Loucy (cell line): ENCODE measurements at regions not wholly inside any gene's neighbourhood (a gene's known extent, or its start where the extent isn't known, plus 50 kb on each side); places are given as distances from the start of the nearest gene placed in this dataset.

Experiments
- H2AFZ ChIP-seq: fragments of 200-600 bp; sonication (generic); 2 replicates; pipeline ENCODE4 v1.6.0; 2016; ENCODE audit warnings: antibody characterized with exemption, mild to moderate bottlenecking, low read length, moderate library complexity
- H3F3A ChIP-seq: fragments of 200-600 bp; 2 replicates; pipeline ENCODE4 v1.6.0; 2016; ENCODE audit warnings: antibody characterized with exemption, low read depth, mild to moderate bottlenecking
- H3K27me3 ChIP-seq: fragments of 200-600 bp; sonication (generic); 2 replicates; pipeline ENCODE4 v1.6.1; 2014; ENCODE audit warnings: low read length, mild to moderate bottlenecking; ENCODE audit not compliant: insufficient read depth, poor library complexity, severe bottlenecking
- H3K36me3 ChIP-seq: fragments of 200-600 bp; sonication (generic); 2 replicates; pipeline ENCODE4 v1.6.1; 2016; ENCODE audit warnings: low read length; ENCODE audit not compliant: insufficient read depth
- H3K4me1 ChIP-seq: fragments of 200-600 bp; sonication (generic); 2 replicates; pipeline ENCODE4 v1.5.1; 2014; ENCODE audit warnings: low read length, mild to moderate bottlenecking; ENCODE audit not compliant: insufficient read depth, poor library complexity, severe bottlenecking
- H3K4me2 ChIP-seq: fragments of 200-600 bp; sonication (generic); 2 replicates; pipeline ENCODE4 v1.6.0; 2014; ENCODE audit warnings: antibody characterized with exemption, low read length, low read depth, mild to moderate bottlenecking; ENCODE audit not compliant: poor library complexity, severe bottlenecking
- H3K4me3 ChIP-seq: fragments of 200-600 bp; sonication (generic); 2 replicates; pipeline ENCODE4 v1.5.1; 2014; ENCODE audit warnings: low read length, mild to moderate bottlenecking, mixed read lengths; ENCODE audit not compliant: poor library complexity, severe bottlenecking
- H3K79me2 ChIP-seq: fragments of 200-600 bp; sonication (generic); 2 replicates; pipeline ENCODE4 v1.6.1; 2014; ENCODE audit warnings: low read length; ENCODE audit not compliant: insufficient read depth
- H3K9ac ChIP-seq: fragments of 200-600 bp; sonication (generic); 2 replicates; pipeline ENCODE4 v1.6.0; 2014; ENCODE audit warnings: mild to moderate bottlenecking, low read depth, low read length, moderate library complexity; ENCODE audit not compliant: poor library complexity, severe bottlenecking
- H3K9me2 ChIP-seq: fragments of 200-600 bp; sonication (generic); replicated peaks from 2 replicates; pipeline ENCODE4 v1.6.1; 2016; ENCODE audit warnings: low read depth, low read length, mixed read lengths
- H3K9me3 ChIP-seq: fragments of 200-600 bp; sonication (generic); 2 replicates; pipeline ENCODE4 v1.6.1; 2014; ENCODE audit warnings: mild to moderate bottlenecking, antibody characterized with exemption, low read length, low read depth; ENCODE audit not compliant: insufficient read depth
- H4K20me1 ChIP-seq: fragments of 200-600 bp; sonication (generic); 2 replicates; pipeline ENCODE4 v1.6.0; 2014; ENCODE audit warnings: antibody characterized with exemption, low read length, mild to moderate bottlenecking; ENCODE audit not compliant: insufficient read depth, poor library complexity, severe bottlenecking
- EZH2phosphoT487 ChIP-seq: fragments of 200-600 bp; IDR thresholded peaks from 2 replicates; pipeline ENCODE4 v1.6.1; 2018; ENCODE audit warnings: antibody characterized with exemption, mild to moderate bottlenecking, moderate library complexity, borderline replicate concordance
- TF ChIP-seq, protein P1 (sequence below): fragments of 200-600 bp; sonication (generic); conservative IDR thresholded peaks from 2 replicates; pipeline ENCODE4 v1.5.1; 2014; ENCODE audit warnings: mild to moderate bottlenecking, antibody characterized with exemption, low read length

DNA sequence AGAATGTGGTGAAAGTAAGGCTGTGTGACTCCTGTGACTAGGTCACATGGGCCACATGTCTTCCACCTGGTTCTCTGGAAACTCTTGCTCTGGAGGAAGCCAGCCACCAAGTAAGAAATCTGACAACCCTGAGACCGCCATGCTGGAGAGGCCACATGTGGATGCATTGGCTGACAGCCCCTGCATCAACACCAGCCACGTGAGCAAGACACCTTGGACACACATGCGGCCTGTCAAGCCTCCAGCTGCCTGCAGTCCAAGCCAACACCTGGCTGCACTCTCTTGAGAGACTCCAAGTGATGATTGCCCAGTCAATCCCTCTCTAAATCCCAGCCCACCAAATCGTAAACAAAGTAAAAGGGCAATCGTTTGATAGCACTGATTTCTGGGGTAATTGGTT, 112.6 kb downstream of the FOXL1 start:
- Histone ChIP-seq H3K4me1 (no peaks in the 10 kb centered on the region), H3K9me2 (no peaks in the 10 kb centered on the region), H2AFZ (no peak overlapping the region), H3K9ac (no peak overlapping the region), H3K36me3 (no peaks in the 10 kb centered on the region), H3K4me3 (no peak overlapping the region), H3K79me2 (no peaks in the 10 kb centered on the region), H3F3A (no peaks in the 10 kb centered on the region), H3K9me3 (no peaks in the 10 kb centered on the region), H4K20me1 (no peaks in the 10 kb centered on the region), H3K4me2 (no peak overlapping the region), H3K27me3 (no peaks in the 10 kb centered on the region)
- TF ChIP-seq, protein P1, sequence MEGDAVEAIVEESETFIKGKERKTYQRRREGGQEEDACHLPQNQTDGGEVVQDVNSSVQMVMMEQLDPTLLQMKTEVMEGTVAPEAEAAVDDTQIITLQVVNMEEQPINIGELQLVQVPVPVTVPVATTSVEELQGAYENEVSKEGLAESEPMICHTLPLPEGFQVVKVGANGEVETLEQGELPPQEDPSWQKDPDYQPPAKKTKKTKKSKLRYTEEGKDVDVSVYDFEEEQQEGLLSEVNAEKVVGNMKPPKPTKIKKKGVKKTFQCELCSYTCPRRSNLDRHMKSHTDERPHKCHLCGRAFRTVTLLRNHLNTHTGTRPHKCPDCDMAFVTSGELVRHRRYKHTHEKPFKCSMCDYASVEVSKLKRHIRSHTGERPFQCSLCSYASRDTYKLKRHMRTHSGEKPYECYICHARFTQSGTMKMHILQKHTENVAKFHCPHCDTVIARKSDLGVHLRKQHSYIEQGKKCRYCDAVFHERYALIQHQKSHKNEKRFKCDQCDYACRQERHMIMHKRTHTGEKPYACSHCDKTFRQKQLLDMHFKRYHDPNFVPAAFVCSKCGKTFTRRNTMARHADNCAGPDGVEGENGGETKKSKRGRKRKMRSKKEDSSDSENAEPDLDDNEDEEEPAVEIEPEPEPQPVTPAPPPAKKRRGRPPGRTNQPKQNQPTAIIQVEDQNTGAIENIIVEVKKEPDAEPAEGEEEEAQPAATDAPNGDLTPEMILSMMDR = no peak
- no peak for TF ChIP-seq EZH2phosphoT487

DNA sequence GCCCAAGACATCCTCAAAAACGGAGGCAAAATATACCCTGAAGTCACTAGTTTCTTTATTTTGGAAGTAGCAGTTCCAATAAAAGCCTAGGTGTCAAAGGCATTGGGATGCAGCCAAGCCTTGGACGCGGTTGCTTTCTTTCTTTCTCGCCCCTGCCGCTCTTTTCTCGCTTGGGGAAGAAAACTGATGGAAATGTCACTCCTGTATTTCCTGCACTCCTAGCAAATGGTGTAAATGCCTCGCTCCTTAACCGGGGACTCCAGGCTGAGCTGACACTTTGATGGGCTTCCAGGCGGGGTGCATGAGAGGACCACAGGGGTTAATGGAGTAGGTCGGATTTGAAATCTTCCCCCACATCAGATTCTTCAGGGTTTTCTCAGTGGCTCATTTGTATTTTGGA, 114.1 kb downstream of the FOXL1 start:
- Histone ChIP-seq H3K79me2 (no peaks in the 10 kb centered on the region), H3K4me1 (no peaks in the 10 kb centered on the region), H3K27me3 (no peaks in the 10 kb centered on the region), H3K4me3 (no peak overlapping the region), H3F3A (no peaks in the 10 kb centered on the region), H3K9ac (no peak overlapping the region), H2AFZ (no peak overlapping the region), H3K4me2 (no peak overlapping the region), H3K9me3 (no peaks in the 10 kb centered on the region), H4K20me1 (no peaks in the 10 kb centered on the region), H3K9me2 (no peaks in the 10 kb centered on the region), H3K36me3 (no peaks in the 10 kb centered on the region)
- TF ChIP-seq EZH2phosphoT487 = no peak
- TF ChIP-seq, protein P1 = no peak

DNA sequence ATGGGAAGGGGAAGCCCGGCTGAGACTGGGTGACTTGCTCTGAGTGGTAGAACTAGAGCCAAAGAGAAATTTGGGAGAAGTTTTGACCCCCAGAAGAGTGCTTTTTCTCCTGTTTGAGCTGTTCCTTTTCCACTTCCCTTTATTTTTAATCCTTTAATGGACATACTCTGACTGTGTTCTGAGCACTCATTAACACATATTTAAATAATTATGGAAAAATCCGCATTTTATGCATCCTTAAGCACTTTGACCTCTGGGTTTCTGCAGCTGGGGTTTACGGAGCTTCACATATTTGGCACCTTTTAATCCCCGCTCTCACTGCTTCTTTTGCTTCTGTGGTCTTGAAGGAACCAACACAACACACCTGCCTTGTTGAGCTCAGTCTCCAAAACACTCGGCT, 114.7 kb downstream of the FOXL1 start:
- no peaks in the 10 kb centered on the region for H3K9me3 ChIP-seq
- no peak overlapping the region for H3K4me3 ChIP-seq
- H3K4me1 ChIP-seq = no peaks in the 10 kb centered on the region
- no peaks in the 10 kb centered on the region for H3F3A ChIP-seq
- no peaks in the 10 kb centered on the region for H3K27me3 ChIP-seq
- no peak overlapping the region for H3K4me2 ChIP-seq
- no peak for TF ChIP-seq EZH2phosphoT487
- TF ChIP-seq, protein P1 = no peak
- no peak overlapping the region for H2AFZ ChIP-seq
- H3K9ac ChIP-seq = no peak overlapping the region
- H4K20me1 ChIP-seq = no peaks in the 10 kb centered on the region
- H3K9me2 ChIP-seq = no peaks in the 10 kb centered on the region
- H3K36me3 ChIP-seq = no peaks in the 10 kb centered on the region
- H3K79me2 ChIP-seq = no peaks in the 10 kb centered on the region
